HG02852 (cell line): ENCODE measurements at regions not wholly inside any gene's neighbourhood (a gene's known extent, or its start where the extent isn't known, plus 50 kb on each side); places are given as distances from the start of the nearest gene placed in this dataset.

Source experiments
- ATAC-seq: cut with Tn5 transposase; IDR thresholded peaks from one replicate; pipeline ENCODE4 v1.9.1; 2021; ENCODE audit warnings: mild to moderate bottlenecking, moderate library complexity; ENCODE audit not compliant: unreplicated experiment

- no peak for ATAC-seq
These were observed 73.9 kb downstream of the CASP3 start for GRCh38 chr4:184575306-184575705.

- ATAC-seq: no peak
These were observed 74.4 kb downstream of the CASP3 start for GRCh38 chr4:184574861-184575260.

- ATAC-seq: no peak
These were observed 75.5 kb downstream of the CASP3 start for GRCh38 chr4:184573701-184574100.

GRCh38 chr4:184568770-184569169 lies 80.5 kb downstream of the CASP3 start:
- no peak for ATAC-seq

GRCh38 chr4:184563621-184564020 lies 85.6 kb downstream of the CASP3 start:
- no peak for ATAC-seq

GRCh38 chr4:184558996-184559395 lies 84.6 kb upstream of the IRF2 start:
- no peak for ATAC-seq

GRCh38 chr4:184553891-184554290 lies 79.5 kb upstream of the IRF2 start:
- no peak for ATAC-seq

- no peak for ATAC-seq
These were observed 76.1 kb upstream of the IRF2 start for GRCh38 chr4:184550476-184550875.

GRCh38 chr4:184548648-184549341 lies 74.4 kb upstream of the IRF2 start:
- ATAC-seq: no peak

GRCh38 chr4:184548316-184548647 lies 73.9 kb upstream of the IRF2 start:
- ATAC-seq: no peak

- ATAC-seq: no peak
These were observed 70.5 kb upstream of the IRF2 start for GRCh38 chr4:184544788-184545409.

GRCh38 chr4:184541907-184542306 lies 67.6 kb upstream of the IRF2 start:
- no peak for ATAC-seq

GRCh38 chr4:184540307-184540706 lies 66.0 kb upstream of the IRF2 start:
- ATAC-seq: no peak

- peak; percentile 44 for ATAC-seq
These were observed 63.8 kb upstream of the IRF2 start for GRCh38 chr4:184538023-184538599.

GRCh38 chr4:184537269-184538022 lies 63.1 kb upstream of the IRF2 start:
- peak; percentile 53 for ATAC-seq

- ATAC-seq: no peak
These were observed 62.5 kb upstream of the IRF2 start for GRCh38 chr4:184536881-184537248.

GRCh38 chr4:184536065-184536880 lies 61.9 kb upstream of the IRF2 start:
- no peak for ATAC-seq

- peak; percentile 55 for ATAC-seq
These were observed 60.4 kb upstream of the IRF2 start for GRCh38 chr4:184534511-184535391.

- ATAC-seq: no peak
These were observed 59.6 kb upstream of the IRF2 start for GRCh38 chr4:184533908-184534307.

- ATAC-seq: no peak
These were observed 56.7 kb upstream of the IRF2 start for GRCh38 chr4:184531008-184531407.
